DND-41 (cell line): ENCODE measurements at regions not wholly inside any gene's neighbourhood (a gene's known extent, or its start where the extent isn't known, plus 50 kb on each side); places are given as distances from the start of the nearest gene placed in this dataset.

ENCODE experiments used
- CTCF ChIP-seq: IDR thresholded peaks from 2 replicates; pipeline ENCODE4 v1.5.1; 2012; ENCODE audit warnings: borderline replicate concordance, low read length, moderate library complexity, mild to moderate bottlenecking; ENCODE audit not compliant: poor library complexity, severe bottlenecking; ENCODE audit errors: extremely low read depth
- EZH2 ChIP-seq: IDR thresholded peaks from 3 replicates; pipeline ENCODE4 v1.6.1; 2012; ENCODE audit warnings: borderline replicate concordance, low read depth, mild to moderate bottlenecking, moderate library complexity, low read length, inconsistent platforms; ENCODE audit not compliant: severe bottlenecking

GRCh38 chr13:81874253-81874652 is 1533.3 kb upstream of the SPRY2 start:
- TF ChIP-seq CTCF: no peak
- no peak for TF ChIP-seq EZH2
